AG04449 (cell line): ENCODE measurements at regions not wholly inside any gene's neighbourhood (a gene's known extent, or its start where the extent isn't known, plus 50 kb on each side); places are given as distances from the start of the nearest gene placed in this dataset.
"Not testable (repeated sequence)": the region's sequence is repeated elsewhere in the genome, so short reads cannot be mapped to it uniquely, and the experiment has no call there.

Source experiments
- CTCF ChIA-PET: fragments of 350-600 bp; formaldehyde crosslinking; extraction: SDS; loops from one replicate; lab custom pipeline; 2021; ENCODE audit warnings: antibody characterized with exemption; lab: Yijun Ruan, JAX
- POLR2A ChIA-PET: fragments of 400-600, 350-600 bp; formaldehyde crosslinking; extraction: SDS; loops from one replicate; lab custom pipeline; 2020; ENCODE audit warnings: antibody characterized with exemption, inconsistent platforms; lab: Yijun Ruan, JAX
- DNase-seq: peaks from one replicate; pipeline ENCODE4 v3.0.0-alpha.2; 2010; ENCODE audit warnings: low read depth, low spot score
- H3K4me3 ChIP-seq: 2 replicates; pipeline ENCODE4 v1.5.1; 2011; ENCODE audit warnings: low read depth, mild to moderate bottlenecking, control low read depth, low read length
- TF ChIP-seq, protein P1 (sequence below): IDR thresholded peaks from one replicate; pipeline ENCODE4 v1.5.1; 2011; ENCODE audit warnings: mild to moderate bottlenecking, moderate library complexity, low read length, control low read depth, inconsistent platforms; ENCODE audit not compliant: insufficient read depth; ENCODE audit errors: missing control alignments

DNA sequence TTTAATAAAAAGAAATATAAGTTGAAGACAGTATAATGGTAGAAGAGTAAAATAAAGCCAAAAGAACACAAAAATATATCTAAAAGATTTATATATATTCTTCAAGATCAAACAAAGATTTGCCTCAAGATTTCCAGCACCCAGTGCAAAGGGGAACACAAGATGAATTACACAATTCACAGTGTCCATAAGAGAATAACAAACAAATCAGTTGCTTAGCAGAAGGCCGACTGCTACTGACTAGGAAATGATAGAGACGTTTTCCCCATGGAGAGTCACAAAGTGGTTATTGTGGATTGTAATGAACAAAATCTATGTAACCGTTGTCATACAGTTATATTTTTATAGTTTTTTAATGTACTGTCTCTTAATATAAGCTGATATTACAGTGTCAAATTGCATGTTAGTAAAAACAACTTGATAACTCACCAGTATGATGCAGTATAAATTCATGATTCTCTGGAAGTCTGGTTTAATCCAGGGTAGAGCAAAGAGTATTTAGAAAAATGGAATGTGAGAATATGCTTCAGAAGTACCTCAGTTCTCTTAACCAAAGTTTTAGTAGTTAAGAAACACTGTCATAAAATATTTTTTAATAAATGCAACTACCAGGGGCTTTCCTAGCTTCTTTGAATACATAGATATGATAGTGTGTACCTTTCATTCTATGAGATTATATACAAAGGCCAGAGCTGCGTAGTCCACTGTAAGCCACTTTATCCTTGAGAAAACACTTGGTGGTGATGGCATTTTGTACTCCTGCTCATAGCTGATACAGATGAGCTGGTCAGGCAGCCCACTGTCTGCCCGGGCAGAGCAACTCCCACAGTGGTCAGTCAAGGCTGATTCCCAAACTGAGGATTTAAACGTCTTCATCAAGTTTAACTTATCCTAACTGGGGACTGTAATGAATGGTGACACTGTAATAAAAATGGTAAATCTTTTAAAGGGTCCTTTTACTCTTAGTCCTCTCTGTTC is 180.5 kb upstream of the DTNA start:
- no peak overlapping the region for H3K4me3 ChIP-seq
- TF ChIP-seq, protein P1, sequence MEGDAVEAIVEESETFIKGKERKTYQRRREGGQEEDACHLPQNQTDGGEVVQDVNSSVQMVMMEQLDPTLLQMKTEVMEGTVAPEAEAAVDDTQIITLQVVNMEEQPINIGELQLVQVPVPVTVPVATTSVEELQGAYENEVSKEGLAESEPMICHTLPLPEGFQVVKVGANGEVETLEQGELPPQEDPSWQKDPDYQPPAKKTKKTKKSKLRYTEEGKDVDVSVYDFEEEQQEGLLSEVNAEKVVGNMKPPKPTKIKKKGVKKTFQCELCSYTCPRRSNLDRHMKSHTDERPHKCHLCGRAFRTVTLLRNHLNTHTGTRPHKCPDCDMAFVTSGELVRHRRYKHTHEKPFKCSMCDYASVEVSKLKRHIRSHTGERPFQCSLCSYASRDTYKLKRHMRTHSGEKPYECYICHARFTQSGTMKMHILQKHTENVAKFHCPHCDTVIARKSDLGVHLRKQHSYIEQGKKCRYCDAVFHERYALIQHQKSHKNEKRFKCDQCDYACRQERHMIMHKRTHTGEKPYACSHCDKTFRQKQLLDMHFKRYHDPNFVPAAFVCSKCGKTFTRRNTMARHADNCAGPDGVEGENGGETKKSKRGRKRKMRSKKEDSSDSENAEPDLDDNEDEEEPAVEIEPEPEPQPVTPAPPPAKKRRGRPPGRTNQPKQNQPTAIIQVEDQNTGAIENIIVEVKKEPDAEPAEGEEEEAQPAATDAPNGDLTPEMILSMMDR, result no peak
- DNase-seq, result no peak
- CTCF ChIA-PET, result no interaction called here
- POLR2A ChIA-PET, result no interaction called here

- TF ChIP-seq, protein P1, result no peak
- no peak overlapping the region for H3K4me3 ChIP-seq
- CTCF ChIA-PET, result no interaction called here
- POLR2A ChIA-PET, result no interaction called here
- DNase-seq, result no peak
Measured at GRCh38 chr18:34531110-34531509, 179.0 kb upstream of the DTNA start.

- CTCF ChIA-PET, POLR2A ChIA-PET, H3K4me3 ChIP-seq, DNase-seq: not testable (repeated sequence)
Measured at GRCh38 chr18:34534642-34535041, 175.5 kb upstream of the DTNA start.

- H3K4me3 ChIP-seq, result no peak overlapping the region
- CTCF ChIA-PET, result no interaction called here
- TF ChIP-seq, protein P1, result no peak
- DNase-seq, result no peak
- POLR2A ChIA-PET, result no interaction called here
Measured at GRCh38 chr18:34540897-34541296, 169.2 kb upstream of the DTNA start.

GRCh38 chr18:34542625-34543024 is 167.5 kb upstream of the DTNA start:
- POLR2A ChIA-PET, result no interaction called here
- DNase-seq, result no peak
- CTCF ChIA-PET, result no interaction called here
- H3K4me3 ChIP-seq, result no peak overlapping the region
- TF ChIP-seq, protein P1, result no peak

DNA sequence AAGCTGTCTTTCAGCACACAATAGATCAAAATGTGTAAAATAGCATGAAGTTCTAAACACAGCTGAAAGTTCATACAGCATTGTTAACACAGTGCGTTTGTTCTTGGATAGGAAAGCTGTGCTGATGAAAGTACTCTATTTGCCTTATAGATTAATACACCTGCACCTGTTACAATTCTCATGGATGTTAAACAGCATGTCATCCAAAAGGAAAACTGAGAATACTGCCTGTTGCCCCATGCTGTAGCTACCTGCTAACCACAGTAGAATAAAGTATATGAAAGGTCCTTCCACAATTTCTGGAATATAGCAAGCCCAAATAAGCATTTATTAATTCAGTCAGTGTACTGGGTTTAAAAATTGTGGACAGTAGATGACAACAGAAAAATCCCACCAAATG is 166.7 kb upstream of the DTNA start:
- ChIA-PET CTCF (no interaction called here), POLR2A (no interaction called here)
- TF ChIP-seq, protein P1, result no peak
- no peak for DNase-seq
- no peak overlapping the region for H3K4me3 ChIP-seq

GRCh38 chr18:34543945-34544344 is 166.2 kb upstream of the DTNA start:
- no peak overlapping the region for H3K4me3 ChIP-seq
- POLR2A ChIA-PET, result no interaction called here
- TF ChIP-seq, protein P1, result no peak
- no peak for DNase-seq
- CTCF ChIA-PET, result no interaction called here
